Breast epithelium (tissue), 4 donors: ENCODE measurements at regions not wholly inside any gene's neighbourhood (a gene's known extent, or its start where the extent isn't known, plus 50 kb on each side); places are given as distances from the start of the nearest gene placed in this dataset.

Experiments used
- DNase-seq, 2 donors: peaks; one replicate each; pipeline ENCODE4 v3.0.0-alpha.2; 2019; ENCODE audit warnings: low spot score in 2 of 2
- H3K27ac ChIP-seq, 2 donors: fragments of 200-600 bp; sonication (generic) in 1 of 2; one replicate each; pipeline ENCODE4 v1.5.1; 2016 to 2019; ENCODE audit warnings: mild to moderate bottlenecking in 1 of 2
- H3K27me3 ChIP-seq, 2 donors: fragments of 200-600 bp; sonication (generic) in 1 of 2; one replicate each; pipeline versions ENCODE4 v1.5.1 to v1.6.0; 2017 to 2019; ENCODE audit warnings: control low read depth in 1 of 2, mild to moderate bottlenecking in 1 of 2
- H3K36me3 ChIP-seq: fragments of 200-600 bp; one replicate; pipeline ENCODE4 v1.5.1; 2019
- H3K4me1 ChIP-seq, 2 donors: fragments of 200-600 bp; sonication (generic); one replicate each; pipeline ENCODE4 v1.5.1; 2016 to 2019; ENCODE audit warnings: control low read depth in 1 of 2
- H3K4me3 ChIP-seq, 3 donors: fragments of 200-600 bp; sonication (generic); 1 replicate in 2 of 3; 2 replicates in 1 of 3; pipeline ENCODE4 v1.5.1; 2016 to 2019; ENCODE audit warnings: mild to moderate bottlenecking in 3 of 3, moderate library complexity in 2 of 3
- H3K9me3 ChIP-seq, 2 donors: fragments of 200-600 bp; sonication (generic) in 1 of 2; one replicate each; pipeline ENCODE4 v1.5.1; 2016 to 2019; ENCODE audit warnings: control low read depth in 1 of 2
- POLR2A ChIP-seq: fragments of 450-650 bp; IDR thresholded peaks from one replicate; pipeline ENCODE4 v1.6.1; 2016; ENCODE audit warnings: antibody characterized with exemption, mild to moderate bottlenecking, moderate library complexity
- POLR2AphosphoS5 ChIP-seq, 3 donors: sonication (generic); formaldehyde crosslinking; IDR thresholded peaks; one replicate each; pipeline ENCODE4 v1.6.1; 2017; ENCODE audit warnings: antibody characterized with exemption in 3 of 3
- intact Hi-C: fragments of 100-400 bp; cut with DNase I; formaldehyde crosslinking; loops from one replicate; pipeline ENCODE4 v1.15.1; 2023; ENCODE audit warnings: low total_unique reads
- TF ChIP-seq, protein P1 (sequence below), 3 donors: fragments of 450-650 bp; IDR thresholded peaks; one replicate each; pipeline ENCODE4 v1.5.1; 2016 to 2017; ENCODE audit warnings: antibody characterized with exemption in 3 of 3, mild to moderate bottlenecking in 3 of 3, moderate library complexity in 3 of 3

DNA sequence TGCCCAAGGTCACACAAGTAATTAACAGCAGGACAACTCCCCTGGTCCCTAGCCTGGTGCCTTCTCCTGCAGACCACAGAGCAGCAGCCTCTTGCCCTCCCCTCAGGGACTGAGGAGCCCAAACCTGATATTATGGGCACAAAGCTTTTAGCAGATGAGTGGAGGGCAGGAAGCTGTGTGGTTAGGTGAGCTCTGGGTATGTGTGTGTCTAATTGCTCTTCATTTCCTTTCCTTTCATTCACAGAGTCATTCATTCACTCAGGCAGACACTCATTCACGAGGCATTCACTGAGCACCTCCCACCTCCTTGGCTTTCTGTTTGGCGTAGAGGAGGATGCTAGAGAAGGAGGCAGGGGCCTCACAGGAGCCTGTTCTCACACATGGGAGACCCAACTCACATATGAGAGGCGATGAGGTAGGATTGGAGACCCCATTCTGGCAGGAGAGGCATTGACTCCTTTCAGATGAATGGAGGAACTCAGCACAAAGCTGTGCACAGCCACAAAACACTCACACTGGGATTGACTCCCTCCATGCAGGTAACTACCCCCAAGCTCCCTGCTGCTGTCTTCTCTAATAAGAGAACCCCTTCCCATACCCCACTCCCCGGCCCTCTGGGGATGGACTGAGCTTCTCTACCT lies 306.8 kb upstream of the SKOR2 start:
- Histone ChIP-seq H3K27me3 (peaks cover 0 to 16% of the 10 kb centered on the region in 2 donors), H3K27ac (no peak overlapping the region), H3K9me3 (peaks cover 3 to 4% of the 10 kb centered on the region in 2 donors), H3K36me3 (no peaks in the 10 kb centered on the region), H3K4me1 (no peaks in the 10 kb centered on the region), H3K4me3 (no peak overlapping the region)
- intact Hi-C loops = no loop called here
- no peak for TF ChIP-seq POLR2A
- no peak for TF ChIP-seq POLR2AphosphoS5 (IDR thresholded peaks at IDR 0.05)
- TF ChIP-seq, protein P1, sequence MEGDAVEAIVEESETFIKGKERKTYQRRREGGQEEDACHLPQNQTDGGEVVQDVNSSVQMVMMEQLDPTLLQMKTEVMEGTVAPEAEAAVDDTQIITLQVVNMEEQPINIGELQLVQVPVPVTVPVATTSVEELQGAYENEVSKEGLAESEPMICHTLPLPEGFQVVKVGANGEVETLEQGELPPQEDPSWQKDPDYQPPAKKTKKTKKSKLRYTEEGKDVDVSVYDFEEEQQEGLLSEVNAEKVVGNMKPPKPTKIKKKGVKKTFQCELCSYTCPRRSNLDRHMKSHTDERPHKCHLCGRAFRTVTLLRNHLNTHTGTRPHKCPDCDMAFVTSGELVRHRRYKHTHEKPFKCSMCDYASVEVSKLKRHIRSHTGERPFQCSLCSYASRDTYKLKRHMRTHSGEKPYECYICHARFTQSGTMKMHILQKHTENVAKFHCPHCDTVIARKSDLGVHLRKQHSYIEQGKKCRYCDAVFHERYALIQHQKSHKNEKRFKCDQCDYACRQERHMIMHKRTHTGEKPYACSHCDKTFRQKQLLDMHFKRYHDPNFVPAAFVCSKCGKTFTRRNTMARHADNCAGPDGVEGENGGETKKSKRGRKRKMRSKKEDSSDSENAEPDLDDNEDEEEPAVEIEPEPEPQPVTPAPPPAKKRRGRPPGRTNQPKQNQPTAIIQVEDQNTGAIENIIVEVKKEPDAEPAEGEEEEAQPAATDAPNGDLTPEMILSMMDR (IDR thresholded peaks at IDR 0.05) = no peak
- no peak for DNase-seq

DNA sequence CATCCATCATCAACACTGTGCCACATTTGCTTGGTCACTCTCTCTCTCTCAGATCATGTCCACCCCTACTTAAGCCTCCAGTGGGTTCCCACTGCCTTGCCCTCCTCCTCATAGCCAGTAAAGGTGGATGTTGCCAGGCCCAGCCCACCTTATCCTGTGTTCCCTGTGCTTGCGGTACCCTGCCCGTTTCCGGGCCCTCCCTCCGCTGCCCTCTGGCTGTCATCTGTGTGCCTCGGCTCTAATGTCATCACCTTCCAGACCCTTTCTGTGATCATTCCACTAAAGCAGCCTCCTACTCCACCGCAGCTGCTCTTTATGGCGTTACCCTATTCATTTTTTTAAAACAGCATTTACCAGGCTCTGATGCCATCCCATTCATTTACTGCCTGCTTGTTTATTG lies 305.7 kb upstream of the SKOR2 start:
- H3K27ac ChIP-seq = no peak overlapping the region
- TF ChIP-seq, protein P1 (IDR thresholded peaks at IDR 0.05) = no peak
- TF ChIP-seq POLR2A (no peak), POLR2AphosphoS5 (IDR thresholded peaks at IDR 0.05) (no peak)
- DNase-seq = no peak

DNA sequence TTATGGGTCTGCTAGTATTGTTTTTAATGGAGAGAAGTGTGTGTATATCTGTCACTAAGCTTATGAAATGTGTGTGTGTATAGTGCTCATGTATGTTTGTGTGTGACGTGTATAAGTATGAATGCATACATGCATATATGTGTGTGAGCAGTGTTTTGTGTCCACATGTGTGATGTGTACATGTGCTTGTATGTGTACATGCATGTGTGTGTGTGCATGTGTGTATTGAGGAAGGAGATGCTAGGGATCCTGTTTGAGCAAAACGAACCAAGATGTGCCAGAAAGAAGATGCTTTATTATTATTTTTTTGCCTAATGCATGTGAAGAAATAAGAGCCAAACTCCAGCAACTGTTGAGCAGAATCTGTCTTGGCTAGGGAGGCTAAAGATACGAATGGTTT lies 301.3 kb upstream of the SKOR2 start:
- no peaks in the 10 kb centered on the region for H3K4me1 ChIP-seq
- TF ChIP-seq, protein P1 (IDR thresholded peaks at IDR 0.05) = no peak
- TF ChIP-seq POLR2A (no peak), POLR2AphosphoS5 (IDR thresholded peaks at IDR 0.05) (no peak)
- H3K36me3 ChIP-seq = no peaks in the 10 kb centered on the region
- intact Hi-C loops = no loop called here
- no peaks in the 10 kb centered on the region for H3K9me3 ChIP-seq
- DNase-seq = no peak
- H3K4me3 ChIP-seq = no peak overlapping the region
- no peak overlapping the region for H3K27ac ChIP-seq
- no peaks in the 10 kb centered on the region for H3K27me3 ChIP-seq

More for the DNA sequence above, 305.7 kb upstream of the SKOR2 start:
- H3K9me3 ChIP-seq = no peaks in the 10 kb centered on the region
- peaks cover 0 to 16% of the 10 kb centered on the region in 2 donors for H3K27me3 ChIP-seq
- no peaks in the 10 kb centered on the region for H3K4me1 ChIP-seq
- no peaks in the 10 kb centered on the region for H3K36me3 ChIP-seq
- H3K4me3 ChIP-seq = no peak overlapping the region
- intact Hi-C loops = no loop called here

DNA sequence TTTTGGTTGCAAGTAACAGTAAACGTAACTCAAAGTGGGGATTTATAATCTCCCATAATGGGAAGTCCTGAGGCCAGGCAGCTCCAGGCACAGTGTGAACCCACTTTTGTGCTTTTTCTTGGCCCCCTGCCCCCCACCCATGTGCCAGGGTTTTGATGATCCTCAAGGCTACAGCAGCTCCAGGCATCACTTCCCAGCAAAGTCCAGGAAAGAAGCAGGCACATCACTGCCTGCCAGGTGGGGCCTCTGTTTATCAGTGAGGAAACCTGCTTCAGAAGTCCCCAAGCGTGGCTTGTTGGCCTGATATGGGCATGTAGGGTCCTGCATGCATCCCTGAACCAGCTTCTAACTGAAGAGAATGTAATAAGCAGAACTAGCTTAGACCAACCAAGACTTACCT lies 299.2 kb upstream of the SKOR2 start:
- DNase-seq = no peak
- Histone ChIP-seq H3K27ac (no peak overlapping the region), H3K4me1 (no peaks in the 10 kb centered on the region), H3K9me3 (no peaks in the 10 kb centered on the region), H3K36me3 (no peaks in the 10 kb centered on the region), H3K27me3 (no peaks in the 10 kb centered on the region), H3K4me3 (no peak overlapping the region)
- intact Hi-C loops = no loop called here
- TF ChIP-seq, protein P1 (IDR thresholded peaks at IDR 0.05) = no peak
- no peak for TF ChIP-seq POLR2AphosphoS5 (IDR thresholded peaks at IDR 0.05)
- no peak for TF ChIP-seq POLR2A

DNA sequence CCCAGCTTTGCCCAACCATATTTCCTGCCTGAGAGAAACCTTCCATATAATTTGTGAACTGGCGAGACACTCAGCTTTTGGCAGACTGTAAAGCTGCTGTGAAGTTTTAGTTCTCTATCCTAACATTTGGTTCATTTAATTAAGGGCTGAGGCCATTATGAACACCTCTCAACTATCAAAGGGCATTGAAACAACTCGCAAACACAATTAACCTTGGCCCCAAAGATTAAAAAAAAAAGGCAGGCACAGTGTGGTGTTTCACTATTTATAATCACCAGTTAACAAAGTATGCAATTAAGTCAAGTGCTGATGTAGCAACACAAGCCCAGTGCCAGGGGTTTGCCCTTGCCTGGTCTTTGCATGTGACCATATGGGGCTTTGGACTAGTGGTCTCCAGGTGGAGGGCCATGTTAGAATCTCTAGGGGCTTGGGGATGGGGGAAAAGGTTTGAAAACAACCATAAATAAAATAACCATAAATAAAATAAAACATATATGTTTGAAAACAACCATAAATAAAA lies 297.6 kb upstream of the SKOR2 start:
- intact Hi-C loops = no loop called here
- no peak for DNase-seq
- TF ChIP-seq, protein P1 (IDR thresholded peaks at IDR 0.05) = no peak
- Histone ChIP-seq H3K36me3 (no peaks in the 10 kb centered on the region), H3K9me3 (no peaks in the 10 kb centered on the region), H3K27ac (no peak overlapping the region), H3K4me1 (no peaks in the 10 kb centered on the region), H3K4me3 (no peak overlapping the region), H3K27me3 (no peaks in the 10 kb centered on the region)
